Tibial nerve (tissue), 4 donors: ENCODE measurements at regions not wholly inside any gene's neighbourhood (a gene's known extent, or its start where the extent isn't known, plus 50 kb on each side); places are given as distances from the start of the nearest gene placed in this dataset.

Source experiments
- DNase-seq, 2 donors: peaks; one replicate each; pipeline ENCODE4 v3.0.0-alpha.2; 2019; ENCODE audit warnings: low spot score in 2 of 2
- H3K27ac ChIP-seq, 4 donors: fragments of 200-600 bp; sonication (generic) in 3 of 4; one replicate each; pipeline ENCODE4 v1.5.1; 2017 to 2019; ENCODE audit warnings: mild to moderate bottlenecking in 1 of 4
- H3K27me3 ChIP-seq, 2 donors: fragments of 200-600 bp; sonication (generic) in 1 of 2; one replicate each; pipeline versions ENCODE4 v1.5.1 to v1.6.0; 2017 to 2019
- H3K36me3 ChIP-seq, 3 donors: fragments of 200-600 bp; sonication (generic); one replicate each; pipeline ENCODE4 v1.5.1; 2018 to 2019
- H3K4me1 ChIP-seq, 4 donors: fragments of 200-600 bp; sonication (generic) in 3 of 4; one replicate each; pipeline ENCODE4 v1.5.1; 2017 to 2019
- H3K4me3 ChIP-seq, 4 donors: fragments of 200-600 bp; sonication (generic) in 3 of 4; one replicate each; pipeline ENCODE4 v1.5.1; 2017 to 2019; ENCODE audit warnings: mild to moderate bottlenecking in 1 of 4, moderate library complexity in 1 of 4
- H3K9me3 ChIP-seq, 4 donors: fragments of 200-600 bp; sonication (generic) in 3 of 4; one replicate each; pipeline ENCODE4 v1.5.1; 2017 to 2019
- CTCF ChIP-seq, 5 experiments: fragments of 200-600 bp in 3 of 5; fragments of 450-650 bp in 2 of 5; sonication (generic) in 3 of 5; IDR thresholded peaks; one replicate each; pipeline ENCODE4 v1.5.1; 2016 to 2019; ENCODE audit warnings: antibody characterized with exemption in 5 of 5, mild to moderate bottlenecking in 3 of 5, moderate library complexity in 2 of 5
- EP300 ChIP-seq, 2 donors: sonication (generic); formaldehyde crosslinking; IDR thresholded peaks; one replicate each; pipeline ENCODE4 v1.6.1; 2017; ENCODE audit warnings: antibody characterized with exemption in 2 of 2, mild to moderate bottlenecking in 1 of 2
- POLR2A ChIP-seq, 2 donors: fragments of 450-650 bp; IDR thresholded peaks; one replicate each; pipeline ENCODE4 v1.6.1; 2017; ENCODE audit warnings: antibody characterized with exemption in 2 of 2, mild to moderate bottlenecking in 2 of 2, moderate library complexity in 2 of 2
- whole genome bisulfite sequencing, 2 donors: methylation state at CpG; one replicate each; pipeline ENCODE4 v1.1.5; 2018; 5-methylcytosine and 5-hydroxymethylcytosine counted together

DNA sequence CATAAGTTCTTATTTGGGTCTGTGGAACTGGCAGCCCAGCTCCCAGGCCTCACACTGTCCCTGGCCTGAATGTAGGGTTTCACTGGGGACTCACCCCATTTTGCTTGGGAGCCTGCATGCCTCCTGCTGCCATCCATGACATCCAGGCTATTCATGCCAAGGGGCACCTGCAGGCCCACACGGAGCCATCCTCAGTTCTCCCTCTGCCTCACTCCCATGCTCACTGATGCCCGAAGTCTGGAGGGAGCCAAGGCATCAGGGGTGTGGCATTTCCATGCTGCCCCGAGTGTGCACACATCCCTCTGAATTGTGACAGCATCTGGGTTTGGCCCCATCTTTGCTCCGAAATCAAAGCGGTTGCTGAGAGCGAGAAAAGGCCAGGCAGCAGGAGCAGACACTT, 67.4 kb upstream of the ZNF804A start:
- Histone ChIP-seq H3K36me3 (no peaks in the 10 kb centered on the region), H3K27ac (no peak overlapping the region)
- WGBS, 2 donors: 95 to 98% methylated on average over 6 of the region's 6 CpGs

GRCh38 chr2:184532551-184532950, 65.8 kb upstream of the ZNF804A start:
- Histone ChIP-seq H3K27me3 (no peaks in the 10 kb centered on the region), H3K4me1 (no peaks in the 10 kb centered on the region), H3K27ac (no peak overlapping the region), H3K9me3 (peaks cover 0 to 32% (median 1%) of the 10 kb centered on the region in 4 donors), H3K36me3 (no peaks in the 10 kb centered on the region), H3K4me3 (no peak overlapping the region)
- no peak for TF ChIP-seq CTCF (IDR thresholded peaks at IDR 0.05)
- no peak for TF ChIP-seq POLR2A (IDR thresholded peaks at IDR 0.05)
- no peak for TF ChIP-seq EP300 (IDR thresholded peaks at IDR 0.05)
- DNase-seq: no peak

More for the DNA sequence above, 67.4 kb upstream of the ZNF804A start:
- no peak for DNase-seq
- Histone ChIP-seq H3K4me3 (no peak overlapping the region), H3K27me3 (no peaks in the 10 kb centered on the region), H3K9me3 (peaks cover 0 to 46% (median 3%) of the 10 kb centered on the region in 4 donors), H3K4me1 (no peaks in the 10 kb centered on the region)
- TF ChIP-seq POLR2A (IDR thresholded peaks at IDR 0.05) (no peak), CTCF (IDR thresholded peaks at IDR 0.05) (no peak), EP300 (IDR thresholded peaks at IDR 0.05) (no peak)

DNA sequence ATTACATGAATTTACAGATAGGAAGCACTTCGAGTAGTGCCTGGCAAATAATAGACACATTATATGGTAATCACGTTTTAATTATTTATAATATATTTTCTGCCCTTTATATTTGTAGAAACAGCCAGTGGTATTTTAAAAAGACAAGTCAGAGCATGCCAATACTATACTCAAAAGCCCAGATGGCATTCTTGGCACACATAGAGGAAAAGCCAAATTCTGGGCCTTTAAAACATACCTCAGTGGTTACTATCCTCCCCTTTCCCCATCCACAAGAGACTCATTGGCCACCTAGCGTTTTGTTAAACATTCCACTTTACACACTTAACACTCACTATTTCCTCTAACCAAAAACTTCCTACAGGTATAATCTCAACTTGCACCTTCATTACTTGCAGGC, 63.3 kb upstream of the ZNF804A start:
- Histone ChIP-seq H3K4me1 (no peaks in the 10 kb centered on the region), H3K27ac (no peak overlapping the region), H3K27me3 (no peaks in the 10 kb centered on the region), H3K36me3 (no peaks in the 10 kb centered on the region), H3K9me3 (peaks cover 0 to 7% (median 0%) of the 10 kb centered on the region in 4 donors), H3K4me3 (no peak overlapping the region)
- WGBS, 2 donors: 79 to 86% methylated on average over 3 of the region's 3 CpGs
- TF ChIP-seq EP300 (IDR thresholded peaks at IDR 0.05): no peak
- no peak for TF ChIP-seq POLR2A (IDR thresholded peaks at IDR 0.05)
- TF ChIP-seq CTCF (IDR thresholded peaks at IDR 0.05): no peak
- no peak for DNase-seq

DNA sequence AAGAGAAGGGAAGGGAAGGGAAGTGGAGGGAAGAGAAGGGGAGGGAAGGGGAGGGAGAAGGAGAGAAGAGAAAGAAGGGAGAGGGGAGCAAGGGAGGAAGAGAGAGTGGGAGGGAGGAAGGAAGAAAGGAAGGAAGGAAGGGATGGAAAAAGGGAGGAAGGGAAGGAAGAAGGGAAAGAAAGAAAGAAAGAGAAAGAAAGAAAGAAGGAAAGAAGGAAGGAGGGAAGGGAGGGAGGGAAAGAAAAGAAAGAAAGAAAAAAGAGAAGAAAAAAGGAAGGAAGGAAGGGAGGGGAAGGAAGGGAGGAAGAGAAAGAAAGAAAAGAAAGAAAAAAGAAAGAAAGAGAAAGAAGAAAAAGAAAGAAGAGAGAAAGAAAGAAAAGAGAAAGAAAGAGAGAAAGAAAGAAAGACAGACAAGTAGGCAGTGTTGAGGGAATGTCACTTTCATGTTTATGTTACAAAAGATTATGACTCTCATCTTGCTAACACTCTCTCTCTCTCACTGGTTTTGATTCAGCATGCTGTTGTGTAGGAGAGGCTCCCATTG, 58.0 kb upstream of the ZNF804A start:
- TF ChIP-seq CTCF (IDR thresholded peaks at IDR 0.05): no peak
- TF ChIP-seq POLR2A (IDR thresholded peaks at IDR 0.05): no peak
- TF ChIP-seq EP300 (IDR thresholded peaks at IDR 0.05): no peak
- H3K36me3 ChIP-seq: no peaks in the 10 kb centered on the region
- no peaks in the 10 kb centered on the region for H3K27me3 ChIP-seq
- H3K4me3 ChIP-seq: no peak overlapping the region
- no peaks in the 10 kb centered on the region for H3K4me1 ChIP-seq
- DNase-seq: no peak
- no peak overlapping the region for H3K27ac ChIP-seq
- H3K9me3 ChIP-seq: no peaks in the 10 kb centered on the region

GRCh38 chr2:184541591-184541990, 56.7 kb upstream of the ZNF804A start:
- no peak overlapping the region for H3K27ac ChIP-seq
- no peak for DNase-seq
- H3K9me3 ChIP-seq: no peaks in the 10 kb centered on the region
- H3K27me3 ChIP-seq: no peaks in the 10 kb centered on the region
- TF ChIP-seq POLR2A (IDR thresholded peaks at IDR 0.05) (no peak), EP300 (IDR thresholded peaks at IDR 0.05) (no peak), CTCF (IDR thresholded peaks at IDR 0.05) (no peak)
- H3K4me1 ChIP-seq: no peaks in the 10 kb centered on the region
- H3K36me3 ChIP-seq: no peaks in the 10 kb centered on the region
- no peak overlapping the region for H3K4me3 ChIP-seq
- WGBS, 2 donors: 78 to 85% methylated on average over 2 of the region's 2 CpGs
